GM19240 (cell line): ENCODE measurements at regions not wholly inside any gene's neighbourhood (a gene's known extent, or its start where the extent isn't known, plus 50 kb on each side); places are given as distances from the start of the nearest gene placed in this dataset.

ENCODE experiments used
- DNase-seq: peaks from one replicate; pipeline ENCODE4 v3.0.0; 2011; ENCODE audit warnings: low spot score; ENCODE audit not compliant: insufficient read length

DNA sequence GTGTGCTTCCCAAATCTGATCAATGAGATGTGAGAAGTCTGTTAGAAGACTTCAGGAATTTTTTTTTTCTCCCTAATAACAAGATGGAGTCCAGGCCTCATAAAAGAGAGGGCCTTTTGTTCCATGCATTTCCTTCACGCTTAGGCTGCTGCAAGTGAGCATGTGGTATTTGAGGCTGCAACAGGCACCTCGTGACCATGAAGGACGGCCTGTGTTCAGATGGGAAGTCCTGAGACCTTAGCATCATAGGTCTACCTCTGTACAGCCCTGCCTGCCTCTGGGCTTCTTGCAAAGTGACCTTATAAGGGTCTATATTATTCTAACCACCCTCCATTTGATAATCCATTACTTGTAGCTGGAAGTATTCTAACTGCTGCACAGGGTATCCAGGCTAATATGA lies 86.6 kb downstream of the BOD1 start:
- DNase-seq, result no peak

GRCh38 chr5:173527671-173528070 lies 88.8 kb downstream of the BOD1 start:
- DNase-seq, result no peak

- DNase-seq, result no peak
Observed at GRCh38 chr5:173524136-173524535, 92.3 kb downstream of the BOD1 start.

DNA sequence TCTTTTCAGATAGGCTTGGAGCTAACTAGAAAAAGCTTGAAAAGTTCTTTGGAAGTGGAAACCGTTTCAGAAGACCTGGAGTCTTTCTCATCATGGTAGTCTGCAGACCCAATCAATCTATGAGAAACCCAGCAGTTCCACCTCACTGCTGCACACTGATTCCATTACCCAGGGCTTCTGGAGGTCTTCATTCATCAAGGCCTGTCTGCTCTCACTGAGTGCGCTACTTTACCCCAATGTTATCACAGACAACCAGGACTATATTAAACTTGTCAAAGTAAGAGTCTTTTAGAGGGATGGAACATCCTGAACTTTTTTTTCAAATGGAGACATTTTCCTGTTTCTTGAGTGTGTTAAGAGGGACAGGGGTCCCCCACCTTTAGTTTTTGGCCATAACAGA lies 93.1 kb downstream of the BOD1 start:
- no peak for DNase-seq

GRCh38 chr5:173522518-173522917 lies 93.9 kb downstream of the BOD1 start:
- DNase-seq, result no peak

DNA sequence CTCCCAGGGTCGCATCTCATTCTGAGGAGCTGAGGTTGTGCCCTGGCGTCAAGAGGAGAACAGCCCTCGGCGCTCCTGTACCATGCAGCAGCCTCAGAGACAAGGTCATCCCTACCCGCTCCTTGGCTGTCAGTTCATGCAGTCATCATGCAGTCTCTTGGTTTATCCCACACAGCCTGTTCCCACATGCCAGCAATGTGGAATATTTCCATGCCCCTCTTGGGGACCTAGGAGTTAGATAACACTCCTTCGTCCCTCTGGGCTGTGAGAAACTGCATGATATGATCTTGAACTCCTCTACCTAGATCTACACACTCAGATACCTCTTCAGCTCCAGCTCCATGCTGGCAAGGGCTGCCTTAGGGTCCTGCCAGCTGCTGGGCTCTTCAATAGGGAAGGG lies 97.6 kb downstream of the BOD1 start:
- no peak for DNase-seq

DNA sequence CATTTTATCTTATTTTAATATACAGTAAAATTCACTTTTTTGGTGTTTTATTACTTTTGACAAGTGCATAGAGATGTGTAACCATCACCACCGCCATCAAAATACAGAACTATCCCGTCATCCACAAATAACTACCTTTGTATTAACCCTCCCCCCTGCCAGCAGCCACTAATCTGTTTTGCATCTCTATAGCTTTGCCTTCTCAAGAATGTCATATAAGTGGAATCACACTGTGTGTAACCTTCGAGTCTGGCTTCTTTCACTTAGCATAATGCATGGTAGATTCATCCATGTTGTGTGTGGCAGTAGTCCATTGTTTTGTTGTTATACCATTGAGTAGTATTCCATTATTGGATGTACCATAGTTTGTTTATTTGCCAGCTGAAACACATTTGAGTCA lies 98.8 kb downstream of the BOD1 start:
- no peak for DNase-seq

- DNase-seq, result no peak
Observed at GRCh38 chr5:173515526-173515925, 100.9 kb downstream of the BOD1 start.

GRCh38 chr5:173514661-173515060 lies 101.8 kb downstream of the BOD1 start:
- DNase-seq, result no peak

- no peak for DNase-seq
Observed at GRCh38 chr5:173513521-173513991, 102.9 kb downstream of the BOD1 start.

DNA sequence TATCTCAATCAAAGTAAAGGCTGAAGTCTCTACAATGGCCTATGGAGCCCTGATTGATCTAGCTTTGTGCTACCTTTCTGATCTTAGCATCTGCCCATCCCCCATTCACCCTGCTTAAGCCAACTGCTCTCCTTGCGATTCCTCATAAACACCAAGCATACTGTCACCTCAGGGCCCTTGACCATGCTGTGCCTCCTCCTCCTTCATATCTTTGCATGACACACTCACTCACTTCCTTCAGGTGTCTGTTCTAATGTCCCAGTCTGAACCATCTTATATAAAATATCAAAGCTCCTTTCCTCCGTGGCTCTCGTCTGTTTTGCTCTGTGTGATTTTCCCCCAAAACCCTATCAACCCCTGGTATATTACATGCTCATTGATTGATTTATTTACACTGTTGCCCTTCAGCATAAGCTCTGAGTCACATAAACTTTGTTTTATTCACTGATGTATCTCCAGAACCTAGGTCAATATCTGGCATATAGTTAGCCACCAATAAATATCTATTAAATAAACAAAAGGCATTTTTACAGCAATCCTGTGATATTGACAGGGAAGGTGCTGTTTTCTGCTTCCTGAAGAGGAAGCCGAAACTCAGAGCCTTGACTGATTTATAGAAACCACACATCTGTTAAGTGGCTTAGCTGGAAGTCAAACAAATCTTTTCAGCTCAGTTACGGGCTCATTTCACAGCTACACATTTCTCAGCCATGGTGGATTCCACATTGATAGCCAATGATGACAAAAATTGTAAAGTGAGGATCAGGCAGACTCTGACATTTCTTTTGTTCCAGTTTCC lies 103.6 kb downstream of the BOD1 start:
- DNase-seq, result no peak

DNA sequence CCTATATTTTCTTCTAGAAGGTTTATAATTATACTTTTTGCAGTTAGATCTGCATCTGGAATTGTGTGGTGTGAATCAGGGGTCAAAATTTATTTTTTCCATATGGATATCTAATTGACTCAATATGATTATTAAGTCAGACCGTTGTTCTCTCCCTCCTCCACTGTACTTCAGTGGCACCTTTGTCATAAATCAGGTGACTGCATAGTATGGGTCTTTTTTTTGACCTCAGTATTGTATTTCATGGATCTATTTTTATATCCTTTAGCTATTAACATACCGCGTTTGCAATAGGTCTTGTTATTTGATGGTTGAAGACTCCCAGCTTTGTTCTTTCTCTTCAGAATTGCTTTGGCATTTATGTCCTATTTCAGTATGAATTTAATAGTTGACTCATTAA lies 107.4 kb downstream of the BOD1 start:
- no peak for DNase-seq

DNA sequence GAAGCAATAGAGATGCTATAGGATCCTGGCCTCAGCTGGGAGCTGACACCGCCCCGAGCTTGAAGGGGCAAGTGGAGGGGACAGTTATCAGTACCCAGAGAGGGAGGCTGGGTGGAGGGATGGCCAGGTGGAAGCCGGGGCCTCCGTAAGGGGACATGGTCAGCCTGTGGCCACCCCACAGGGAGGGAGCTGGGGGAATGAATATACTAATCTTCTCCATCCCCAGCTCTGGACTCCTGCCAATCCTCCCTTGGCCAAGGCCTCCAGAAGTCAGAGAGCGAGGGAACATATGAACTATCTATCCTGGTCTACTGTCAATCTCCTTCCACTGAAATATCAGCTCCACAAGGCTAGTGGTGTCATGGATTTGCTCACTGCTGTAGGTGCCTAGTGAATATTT lies 109.3 kb downstream of the BOD1 start:
- no peak for DNase-seq

- no peak for DNase-seq
Observed at GRCh38 chr5:173505634-173506033, 110.8 kb downstream of the BOD1 start.

GRCh38 chr5:173501922-173502321 lies 114.5 kb downstream of the BOD1 start:
- DNase-seq, result no peak

GRCh38 chr5:173501271-173501670 lies 115.2 kb downstream of the BOD1 start:
- DNase-seq, result no peak

GRCh38 chr5:173500213-173500560 lies 116.3 kb downstream of the BOD1 start:
- no peak for DNase-seq

DNA sequence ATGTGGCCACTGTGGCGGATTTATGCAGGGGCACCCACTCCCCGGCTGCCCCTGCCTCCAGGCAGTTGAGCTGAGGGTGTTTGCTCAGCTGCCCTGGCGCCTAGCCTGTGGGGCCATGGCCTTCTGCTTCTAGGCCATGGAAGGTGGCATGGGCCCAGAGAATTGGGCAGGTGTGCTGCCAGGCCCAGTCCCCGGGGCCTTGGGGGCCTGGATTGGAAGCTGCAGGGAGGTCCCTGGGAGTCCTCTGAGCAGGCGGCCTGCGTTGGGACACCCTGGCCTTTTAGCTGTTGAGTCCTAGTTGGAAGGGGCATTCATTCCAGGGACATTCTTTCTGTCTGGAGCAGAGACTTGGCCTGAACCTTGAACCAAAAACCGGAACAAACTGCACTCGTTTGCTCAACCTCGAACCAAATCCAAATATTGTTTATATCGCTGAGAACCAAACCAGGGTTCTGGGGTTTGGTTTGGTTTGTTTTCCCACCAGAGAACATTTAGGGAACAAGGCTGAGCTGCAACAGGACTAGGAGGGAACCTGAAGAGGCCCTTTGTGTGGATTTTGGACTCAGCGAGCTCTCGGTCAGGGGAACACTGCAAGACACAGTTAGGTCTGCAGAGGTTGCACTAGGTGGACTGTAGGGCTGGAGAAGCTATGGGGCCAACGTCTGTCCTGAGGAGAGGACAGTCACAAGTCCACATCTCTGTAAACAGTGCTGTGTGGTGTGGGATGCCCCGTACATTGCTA lies 116.8 kb downstream of the BOD1 start:
- DNase-seq, result no peak

DNA sequence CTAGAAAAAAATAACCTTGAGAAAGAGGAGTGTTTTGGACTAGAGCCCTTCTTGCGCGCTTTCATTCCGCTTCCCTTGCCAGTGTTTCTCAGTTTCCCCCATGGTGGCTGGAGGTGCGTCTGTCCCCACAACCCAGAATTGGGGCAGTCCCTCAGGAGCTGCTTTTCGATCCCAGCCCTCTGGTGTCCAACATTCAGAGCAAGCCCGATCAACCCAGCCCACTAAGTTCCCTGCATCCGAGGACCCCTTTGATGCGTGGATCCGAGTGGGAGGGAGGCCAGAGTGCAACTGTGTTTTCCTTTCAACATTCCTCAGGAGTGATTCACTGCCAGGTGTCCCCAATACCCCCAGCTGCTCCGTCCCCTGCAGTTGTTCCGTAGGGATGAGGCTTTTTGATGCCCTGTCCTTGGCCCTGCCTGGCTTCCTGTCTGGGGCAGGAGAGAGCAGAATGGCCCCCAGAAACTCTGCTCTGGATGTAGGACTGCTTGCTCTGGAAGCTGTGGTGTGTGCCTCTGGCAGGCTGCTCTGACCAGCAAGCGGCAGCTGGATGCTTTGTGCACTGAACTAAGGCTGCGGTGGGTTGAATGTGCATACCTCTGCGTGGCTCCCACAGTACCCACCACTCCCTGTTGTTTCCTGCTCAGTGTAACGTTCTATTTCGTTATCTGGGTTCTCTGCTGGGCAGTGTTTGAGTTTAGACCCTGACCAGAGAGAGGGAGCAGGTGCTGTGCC lies 117.5 kb downstream of the BOD1 start:
- no peak for DNase-seq

- no peak for DNase-seq
Observed at GRCh38 chr5:173498286-173498685, 118.2 kb downstream of the BOD1 start.

DNA sequence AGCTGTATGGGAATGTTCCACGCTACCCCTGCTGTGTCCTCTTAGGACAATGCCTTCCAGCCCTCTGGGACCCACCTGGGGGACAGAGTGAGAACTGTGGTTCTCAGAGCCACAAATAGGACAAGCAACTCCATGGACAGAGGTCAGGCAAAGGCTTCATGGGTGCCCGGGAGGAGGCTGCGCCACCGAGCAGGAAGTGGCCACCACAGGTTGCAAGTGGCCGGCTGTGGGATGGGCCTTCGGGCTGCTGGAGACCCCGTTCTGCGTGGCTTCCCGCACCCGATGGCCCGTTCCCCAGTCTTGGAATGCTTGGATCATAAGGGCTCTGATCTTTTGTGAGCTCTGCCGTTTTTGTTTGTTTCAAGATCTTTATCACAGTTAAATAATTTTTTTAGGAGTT lies 118.8 kb downstream of the BOD1 start:
- no peak for DNase-seq

DNA sequence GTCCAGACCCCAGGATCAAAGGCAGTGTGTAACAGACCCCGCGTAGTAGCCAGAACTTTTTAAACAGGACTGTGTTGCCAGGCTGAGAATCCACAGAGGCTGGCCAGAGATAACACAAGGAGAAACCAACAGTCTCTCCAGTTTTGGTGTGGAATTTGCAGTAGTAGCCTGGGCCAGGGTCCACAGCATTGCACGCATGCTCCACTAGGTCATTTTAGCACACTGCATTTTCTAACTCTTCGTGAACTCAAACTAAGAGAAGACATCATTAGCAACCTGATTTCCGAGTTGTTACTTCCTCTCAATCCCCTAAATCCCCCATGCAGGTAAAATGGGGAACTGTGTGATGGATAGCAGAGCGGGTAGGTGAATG lies 119.6 kb downstream of the BOD1 start:
- no peak for DNase-seq
